ENCODE measurements at regions not wholly inside any gene's neighbourhood (a gene's known extent, or its start where the extent isn't known, plus 50 kb on each side); places are given as distances from the start of the nearest gene placed in this dataset.

GRCh38 chr15:87317900-87318299 lies 938.6 kb downstream of the NTRK3 start:
- H3K4me3 ChIP-seq (replicated peaks; ENCODE audit: insufficient read depth, low read length) = no peak overlapping the region
- DNase-seq (ENCODE audit: low read depth in 1 of 2, low spot score in 1 of 2) = no peak
- no peak overlapping the region for H3K27ac ChIP-seq (replicated peaks)
- TF ChIP-seq GABPA (IDR thresholded peaks at IDR 0.05; ENCODE audit: low read depth) (no peak), CTCF (IDR thresholded peaks at IDR 0.05; ENCODE audit: insufficient read depth, low read length) (no peak), POLR2AphosphoS5 (IDR thresholded peaks at IDR 0.05; ENCODE audit: low read depth) (no peak), SPI1 (IDR thresholded peaks at IDR 0.05; ENCODE audit: borderline replicate concordance, low read depth) (no peak), REST (IDR thresholded peaks at IDR 0.05; ENCODE audit: insufficient replicate concordance, low read depth) (no peak)
- H3K27me3 ChIP-seq (ENCODE audit: insufficient read depth, poor library complexity, severe bottlenecking) = no peaks in the 10 kb centered on the region

- no peak for DNase-seq (ENCODE audit: low read depth in 1 of 2, low spot score in 1 of 2)
- Histone ChIP-seq H3K4me3 (replicated peaks; ENCODE audit: insufficient read depth, low read length) (no peak overlapping the region), H3K27me3 (ENCODE audit: insufficient read depth, poor library complexity, severe bottlenecking) (no peaks in the 10 kb centered on the region), H3K27ac (replicated peaks) (no peak overlapping the region)
- TF ChIP-seq GABPA (IDR thresholded peaks at IDR 0.05; ENCODE audit: low read depth) = no peak
- TF ChIP-seq CTCF (IDR thresholded peaks at IDR 0.05; ENCODE audit: insufficient read depth, low read length) = no peak
- TF ChIP-seq REST (IDR thresholded peaks at IDR 0.05; ENCODE audit: insufficient replicate concordance, low read depth) = no peak
- TF ChIP-seq SPI1 (IDR thresholded peaks at IDR 0.05; ENCODE audit: borderline replicate concordance, low read depth) = no peak
- TF ChIP-seq POLR2AphosphoS5 (IDR thresholded peaks at IDR 0.05; ENCODE audit: low read depth) = no peak
These were observed 944.3 kb downstream of the NTRK3 start for GRCh38 chr15:87312221-87312620.

GRCh38 chr15:87300146-87300545 lies 956.4 kb downstream of the NTRK3 start:
- H3K4me3 ChIP-seq (replicated peaks; ENCODE audit: insufficient read depth, low read length) = no peak overlapping the region
- no peak for DNase-seq (ENCODE audit: low read depth in 1 of 2, low spot score in 1 of 2)
- H3K27me3 ChIP-seq (ENCODE audit: insufficient read depth, poor library complexity, severe bottlenecking) = no peaks in the 10 kb centered on the region
- TF ChIP-seq GABPA (IDR thresholded peaks at IDR 0.05; ENCODE audit: low read depth) (no peak), REST (IDR thresholded peaks at IDR 0.05; ENCODE audit: insufficient replicate concordance, low read depth) (no peak), POLR2AphosphoS5 (IDR thresholded peaks at IDR 0.05; ENCODE audit: low read depth) (no peak), CTCF (IDR thresholded peaks at IDR 0.05; ENCODE audit: insufficient read depth, low read length) (no peak), SPI1 (IDR thresholded peaks at IDR 0.05; ENCODE audit: borderline replicate concordance, low read depth) (no peak)
- no peak overlapping the region for H3K27ac ChIP-seq (replicated peaks)

Data from HL-60 (cell line).